PC-9 (cell line): ENCODE measurements at regions not wholly inside any gene's neighbourhood (a gene's known extent, or its start where the extent isn't known, plus 50 kb on each side); places are given as distances from the start of the nearest gene placed in this dataset.

ENCODE experiments used
- BruUV-seq: library from RNA; stranded (reverse); fragments of 400-500 nt; replicated peaks from 2 replicates; lab custom pipeline; 2021; lab: Mats Ljungman, UMichigan
- CTCF ChIA-PET: fragments of 300-600 bp; sonication (Branson Sonifier 250); formaldehyde crosslinking; loops from one replicate; lab custom pipeline; 2022; ENCODE audit warnings: antibody characterized with exemption; lab: Charles Lee
- POLR2A ChIA-PET: fragments of 300-600 bp; sonication (Branson Sonifier 250); formaldehyde crosslinking; loops from one replicate; lab custom pipeline; 2022; ENCODE audit warnings: antibody characterized with exemption; ENCODE audit not compliant: unreplicated experiment; lab: Charles Lee
- DNase-seq, 2 experiments: peaks; one replicate each; pipeline versions ENCODE4 v3.0.0 to v3.0.0-alpha.2; 2015 to 2022; ENCODE audit warnings: mixed read lengths in 1 of 2
- H2AFZ ChIP-seq: fragments of 200-600 bp; sonication (generic); 2 replicates; pipeline ENCODE4 v1.8.1; 2017; ENCODE audit warnings: antibody characterized with exemption
- H3F3A ChIP-seq: fragments of 200-600 bp; sonication (generic); 2 replicates; pipeline ENCODE4 v1.8.1; 2017; ENCODE audit warnings: antibody characterized with exemption, mild to moderate bottlenecking, low read depth; ENCODE audit not compliant: insufficient read depth
- H3K27ac ChIP-seq: fragments of 200-600 bp; sonication (generic); 2 replicates; pipeline ENCODE4 v1.6.1; 2016; ENCODE audit warnings: mixed run types
- H3K27me3 ChIP-seq: fragments of 200-600 bp; sonication (generic); 2 replicates; pipeline ENCODE4 v1.6.1; 2016; ENCODE audit warnings: low read depth, mixed run types; ENCODE audit not compliant: insufficient read depth
- H3K36me3 ChIP-seq: fragments of 200-600 bp; sonication (generic); 2 replicates; pipeline ENCODE4 v1.6.1; 2016; ENCODE audit warnings: low read depth, mixed run types
- H3K4me1 ChIP-seq: fragments of 200-600 bp; sonication (generic); replicated peaks from 2 replicates; pipeline ENCODE4 v1.6.1; 2016; ENCODE audit warnings: mixed run types; ENCODE audit not compliant: insufficient read depth
- H3K4me2 ChIP-seq: fragments of 200-600 bp; sonication (generic); 2 replicates; pipeline ENCODE4 v1.6.1; 2017; ENCODE audit warnings: mixed run types
- H3K4me3 ChIP-seq: fragments of 200-600 bp; sonication (generic); 2 replicates; pipeline ENCODE4 v1.6.1; 2016; ENCODE audit warnings: mixed run types
- H3K79me2 ChIP-seq: fragments of 200-600 bp; sonication (generic); 2 replicates; pipeline ENCODE4 v1.6.1; 2017; ENCODE audit warnings: low read depth, mixed run types
- H3K9me2 ChIP-seq: fragments of 200-600 bp; sonication (generic); 2 replicates; pipeline ENCODE4 v1.8.1; 2017; ENCODE audit warnings: mild to moderate bottlenecking; ENCODE audit not compliant: insufficient read depth
- H3K9me3 ChIP-seq: fragments of 200-600 bp; sonication (generic); 2 replicates; pipeline ENCODE4 v1.8.1; 2016; ENCODE audit warnings: low read depth; ENCODE audit not compliant: insufficient read depth
- H4K20me1 ChIP-seq: fragments of 200-600 bp; sonication (generic); 2 replicates; pipeline ENCODE4 v1.8.1; 2017; ENCODE audit not compliant: insufficient read depth
- EZH2 ChIP-seq: fragments of 200-600 bp; sonication (generic); IDR thresholded peaks from 2 replicates; pipeline ENCODE4 v1.8.0; 2017; ENCODE audit warnings: antibody characterized with exemption, low read depth
- intact Hi-C: fragments of 100-400 bp; cut with micrococcal nuclease; formaldehyde crosslinking; loops from one replicate; pipeline ENCODE4 v1.10.0; 2022; ENCODE audit not compliant: unreplicated experiment
- TF ChIP-seq, protein P1 (sequence below): fragments of 200-600 bp; sonication (generic); conservative IDR thresholded peaks from 2 replicates; pipeline ENCODE4 v1.6.1; 2017; ENCODE audit warnings: mixed run types, antibody characterized with exemption, mild to moderate bottlenecking, moderate library complexity

DNA sequence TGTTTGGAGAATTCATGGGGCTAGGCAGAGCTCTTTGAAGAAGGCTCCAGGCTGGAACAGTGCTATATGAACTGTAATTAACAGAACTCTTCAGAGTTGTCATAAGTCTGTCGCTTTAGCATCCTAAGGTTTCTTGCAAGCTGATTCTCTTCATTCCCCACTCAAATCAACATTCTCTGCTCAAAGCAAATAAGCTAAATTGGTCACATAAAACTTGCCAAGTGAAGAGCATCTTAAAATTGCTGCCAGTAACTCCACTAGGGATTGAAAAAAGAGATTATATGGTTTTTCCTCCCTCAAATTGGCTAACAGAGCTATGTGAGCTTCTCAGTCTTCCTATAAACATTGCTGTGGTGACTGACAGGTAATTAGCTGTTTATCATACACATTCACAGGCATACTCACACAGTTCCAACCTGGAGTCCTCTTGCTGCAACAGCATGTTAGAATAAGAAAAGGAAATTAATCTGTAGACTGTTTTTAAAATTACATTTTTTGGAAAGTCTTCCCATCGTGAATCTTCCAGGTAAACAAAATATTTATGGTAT lies 298.5 kb upstream of the ATP10B start:
- POLR2A ChIA-PET = no interaction called here
- Histone ChIP-seq H4K20me1 (no peaks in the 10 kb centered on the region), H3K79me2 (no peaks in the 10 kb centered on the region), H3K36me3 (no peaks in the 10 kb centered on the region), H3K9me2 (no peaks in the 10 kb centered on the region), H3F3A (no peaks in the 10 kb centered on the region), H3K9me3 (no peaks in the 10 kb centered on the region), H3K27ac (no peak overlapping the region), H3K4me2 (no peak overlapping the region), H2AFZ (no peak overlapping the region), H3K27me3 (no peaks in the 10 kb centered on the region), H3K4me3 (no peak overlapping the region), H3K4me1 (no peaks in the 10 kb centered on the region)
- CTCF ChIA-PET = interaction anchor here (0.6 kb wide), 1 partner anchor 11 kb away, joined by 4 read pairs; no protein-coding TSS in a partner anchor
- intact Hi-C loops = no loop called here
- TF ChIP-seq, protein P1, sequence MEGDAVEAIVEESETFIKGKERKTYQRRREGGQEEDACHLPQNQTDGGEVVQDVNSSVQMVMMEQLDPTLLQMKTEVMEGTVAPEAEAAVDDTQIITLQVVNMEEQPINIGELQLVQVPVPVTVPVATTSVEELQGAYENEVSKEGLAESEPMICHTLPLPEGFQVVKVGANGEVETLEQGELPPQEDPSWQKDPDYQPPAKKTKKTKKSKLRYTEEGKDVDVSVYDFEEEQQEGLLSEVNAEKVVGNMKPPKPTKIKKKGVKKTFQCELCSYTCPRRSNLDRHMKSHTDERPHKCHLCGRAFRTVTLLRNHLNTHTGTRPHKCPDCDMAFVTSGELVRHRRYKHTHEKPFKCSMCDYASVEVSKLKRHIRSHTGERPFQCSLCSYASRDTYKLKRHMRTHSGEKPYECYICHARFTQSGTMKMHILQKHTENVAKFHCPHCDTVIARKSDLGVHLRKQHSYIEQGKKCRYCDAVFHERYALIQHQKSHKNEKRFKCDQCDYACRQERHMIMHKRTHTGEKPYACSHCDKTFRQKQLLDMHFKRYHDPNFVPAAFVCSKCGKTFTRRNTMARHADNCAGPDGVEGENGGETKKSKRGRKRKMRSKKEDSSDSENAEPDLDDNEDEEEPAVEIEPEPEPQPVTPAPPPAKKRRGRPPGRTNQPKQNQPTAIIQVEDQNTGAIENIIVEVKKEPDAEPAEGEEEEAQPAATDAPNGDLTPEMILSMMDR = no peak
- TF ChIP-seq EZH2 = no peak
- BruUV-seq = no TSS peak
- no peak for DNase-seq

DNA sequence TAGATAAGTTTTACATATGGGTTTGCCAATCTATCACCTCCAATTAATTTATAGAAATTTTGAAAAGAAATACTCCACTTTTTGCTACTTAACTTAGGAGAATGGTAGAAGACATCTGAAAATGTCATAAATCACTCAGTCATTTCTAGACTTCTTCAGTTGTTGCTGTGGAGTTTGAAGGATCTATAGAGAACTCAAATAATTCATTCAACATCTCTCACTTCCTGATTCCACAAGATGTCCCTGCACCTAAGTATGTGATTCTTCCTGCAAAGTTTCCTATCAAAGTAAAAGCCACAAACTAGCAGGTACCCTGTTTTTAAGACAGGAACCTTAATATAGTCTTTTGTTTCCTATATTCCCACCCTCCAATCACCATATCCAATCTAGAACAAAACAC lies 297.1 kb upstream of the ATP10B start:
- H3K4me2 ChIP-seq = no peak overlapping the region
- H3K9me2 ChIP-seq = no peaks in the 10 kb centered on the region
- no peaks in the 10 kb centered on the region for H3K36me3 ChIP-seq
- CTCF ChIA-PET = no interaction called here
- H3K9me3 ChIP-seq = 0 out of 2 replicates have a peak, but pooled peaks cover 3% of the 10 kb centered on the region
- no peak overlapping the region for H3K27ac ChIP-seq
- H3K4me1 ChIP-seq = no peaks in the 10 kb centered on the region
- H3K79me2 ChIP-seq = no peaks in the 10 kb centered on the region
- H3K27me3 ChIP-seq = no peaks in the 10 kb centered on the region
- no TSS peak for BruUV-seq
- no peak overlapping the region for H2AFZ ChIP-seq
- POLR2A ChIA-PET = no interaction called here
- TF ChIP-seq EZH2 = no peak
- TF ChIP-seq, protein P1 = no peak
- H3K4me3 ChIP-seq = no peak overlapping the region
- intact Hi-C loops = no loop called here
- no peaks in the 10 kb centered on the region for H3F3A ChIP-seq
- H4K20me1 ChIP-seq = no peaks in the 10 kb centered on the region
- DNase-seq = no peak

DNA sequence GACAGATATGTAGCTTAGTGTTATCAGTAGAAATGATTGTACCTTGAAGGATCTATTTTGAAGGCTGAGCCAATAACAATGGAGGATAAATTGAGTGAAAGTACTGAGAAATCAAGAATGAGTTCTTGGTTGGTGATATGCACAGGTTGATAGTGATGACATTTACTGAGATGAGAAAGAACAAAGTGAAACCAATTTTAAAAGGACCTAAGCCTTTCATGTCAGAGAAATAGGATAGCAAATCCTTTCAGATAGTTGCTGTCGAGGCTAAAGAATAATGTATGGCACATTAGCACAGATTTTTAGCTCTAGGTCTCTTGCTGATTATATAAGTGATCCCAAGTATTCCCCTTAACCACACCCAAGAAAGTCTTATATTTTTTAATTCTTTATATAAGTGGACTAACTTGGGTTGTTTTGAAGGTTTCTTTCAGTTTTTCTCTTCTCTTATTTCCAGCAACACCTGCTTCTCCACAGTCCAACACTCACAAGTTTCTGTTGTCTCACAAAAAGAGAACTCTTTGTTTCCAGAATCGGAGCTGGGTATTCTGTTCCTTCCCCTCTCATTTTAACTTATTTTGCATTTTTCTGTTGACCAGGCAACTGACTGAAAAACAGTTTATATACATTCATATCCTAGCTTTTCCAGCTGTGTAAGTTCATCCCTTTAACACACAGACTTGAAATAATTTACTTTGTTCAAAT lies 286.9 kb upstream of the ATP10B start:
- POLR2A ChIA-PET = no interaction called here
- Histone ChIP-seq H2AFZ (no peak overlapping the region), H4K20me1 (no peaks in the 10 kb centered on the region), H3K9me3 (no peaks in the 10 kb centered on the region), H3K36me3 (no peaks in the 10 kb centered on the region), H3K27ac (no peak overlapping the region), H3F3A (no peaks in the 10 kb centered on the region), H3K4me2 (no peak overlapping the region), H3K79me2 (no peaks in the 10 kb centered on the region), H3K4me3 (no peak overlapping the region), H3K4me1 (no peaks in the 10 kb centered on the region), H3K9me2 (no peaks in the 10 kb centered on the region), H3K27me3 (no peaks in the 10 kb centered on the region)
- CTCF ChIA-PET = no interaction called here
- TF ChIP-seq EZH2 = no peak
- TF ChIP-seq, protein P1 = no peak
- BruUV-seq = no TSS peak
- intact Hi-C loops = no loop called here
- DNase-seq = no peak
